ENCODE measurements at regions not wholly inside any gene's neighbourhood (a gene's known extent, or its start where the extent isn't known, plus 50 kb on each side); places are given as distances from the start of the nearest gene placed in this dataset.

DNA sequence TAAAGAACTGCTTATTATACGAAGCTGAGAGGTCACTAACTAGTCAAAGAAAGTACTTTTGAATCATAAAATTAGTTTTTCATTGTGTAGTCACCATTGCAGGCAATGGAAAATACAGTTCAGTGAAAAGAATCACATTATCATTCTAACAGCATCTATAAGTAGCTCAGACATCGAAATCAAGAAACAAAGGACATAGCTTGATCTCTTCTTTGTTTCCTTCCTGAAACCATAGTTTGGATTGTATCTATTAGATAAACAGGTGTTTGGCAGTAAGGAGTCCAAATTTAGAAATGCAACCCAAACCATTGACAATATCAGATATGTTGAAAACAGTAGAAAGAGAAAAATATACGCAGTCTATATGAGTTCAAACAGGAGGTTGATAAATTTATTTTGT lies 697.3 kb downstream of the TFAP2A start:
- no peak for TF ChIP-seq TAF1 (IDR thresholded peaks at IDR 0.05; ENCODE audit: borderline replicate concordance, insufficient read depth, low read length)
- TF ChIP-seq, protein P1, sequence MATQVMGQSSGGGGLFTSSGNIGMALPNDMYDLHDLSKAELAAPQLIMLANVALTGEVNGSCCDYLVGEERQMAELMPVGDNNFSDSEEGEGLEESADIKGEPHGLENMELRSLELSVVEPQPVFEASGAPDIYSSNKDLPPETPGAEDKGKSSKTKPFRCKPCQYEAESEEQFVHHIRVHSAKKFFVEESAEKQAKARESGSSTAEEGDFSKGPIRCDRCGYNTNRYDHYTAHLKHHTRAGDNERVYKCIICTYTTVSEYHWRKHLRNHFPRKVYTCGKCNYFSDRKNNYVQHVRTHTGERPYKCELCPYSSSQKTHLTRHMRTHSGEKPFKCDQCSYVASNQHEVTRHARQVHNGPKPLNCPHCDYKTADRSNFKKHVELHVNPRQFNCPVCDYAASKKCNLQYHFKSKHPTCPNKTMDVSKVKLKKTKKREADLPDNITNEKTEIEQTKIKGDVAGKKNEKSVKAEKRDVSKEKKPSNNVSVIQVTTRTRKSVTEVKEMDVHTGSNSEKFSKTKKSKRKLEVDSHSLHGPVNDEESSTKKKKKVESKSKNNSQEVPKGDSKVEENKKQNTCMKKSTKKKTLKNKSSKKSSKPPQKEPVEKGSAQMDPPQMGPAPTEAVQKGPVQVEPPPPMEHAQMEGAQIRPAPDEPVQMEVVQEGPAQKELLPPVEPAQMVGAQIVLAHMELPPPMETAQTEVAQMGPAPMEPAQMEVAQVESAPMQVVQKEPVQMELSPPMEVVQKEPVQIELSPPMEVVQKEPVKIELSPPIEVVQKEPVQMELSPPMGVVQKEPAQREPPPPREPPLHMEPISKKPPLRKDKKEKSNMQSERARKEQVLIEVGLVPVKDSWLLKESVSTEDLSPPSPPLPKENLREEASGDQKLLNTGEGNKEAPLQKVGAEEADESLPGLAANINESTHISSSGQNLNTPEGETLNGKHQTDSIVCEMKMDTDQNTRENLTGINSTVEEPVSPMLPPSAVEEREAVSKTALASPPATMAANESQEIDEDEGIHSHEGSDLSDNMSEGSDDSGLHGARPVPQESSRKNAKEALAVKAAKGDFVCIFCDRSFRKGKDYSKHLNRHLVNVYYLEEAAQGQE (IDR thresholded peaks at IDR 0.05; ENCODE audit: insufficient read depth in 1 of 2, low read depth in 2 of 2, low read length in 2 of 2), result no peak
- no peak for TF ChIP-seq POLR2AphosphoS5 (IDR thresholded peaks at IDR 0.05; ENCODE audit: low read depth, low read length)

Measured in PFSK-1 (cell line).